GM12864 (cell line): ENCODE measurements at regions not wholly inside any gene's neighbourhood (a gene's known extent, or its start where the extent isn't known, plus 50 kb on each side); places are given as distances from the start of the nearest gene placed in this dataset.

Experiments used
- DNase-seq: peaks from one replicate; pipeline ENCODE4 v3.0.0-alpha.2; 2011; ENCODE audit warnings: low read depth
- H3K4me3 ChIP-seq: 2 replicates; pipeline ENCODE4 v1.5.1; 2011; ENCODE audit warnings: mild to moderate bottlenecking, low read depth, low read length, control low read depth
- CTCF ChIP-seq: IDR thresholded peaks from 2 replicates; pipeline ENCODE4 v1.5.1; 2011; ENCODE audit warnings: low read depth, mild to moderate bottlenecking, moderate library complexity, low read length, control low read depth, inconsistent platforms; ENCODE audit errors: missing control alignments

GRCh38 chr3:67981077-67981476 lies 326.7 kb upstream of the SUCLG2 start:
- no peak overlapping the region for H3K4me3 ChIP-seq
- no peak for TF ChIP-seq CTCF
- no peak for DNase-seq

GRCh38 chr3:67979342-67979741 lies 324.9 kb upstream of the SUCLG2 start:
- DNase-seq = no peak
- TF ChIP-seq CTCF = no peak

GRCh38 chr3:67977762-67978161 lies 323.4 kb upstream of the SUCLG2 start:
- DNase-seq = no peak
- no peak for TF ChIP-seq CTCF
- no peak overlapping the region for H3K4me3 ChIP-seq

More at GRCh38 chr3:67979342-67979741, 324.9 kb upstream of the SUCLG2 start:
- no peak overlapping the region for H3K4me3 ChIP-seq

- no peak for DNase-seq
- TF ChIP-seq CTCF = no peak
Measured at GRCh38 chr3:67976663-67977062, 322.3 kb upstream of the SUCLG2 start.

GRCh38 chr3:67964596-67964995 lies 310.2 kb upstream of the SUCLG2 start:
- no peak for TF ChIP-seq CTCF
- no peak for DNase-seq
- no peak overlapping the region for H3K4me3 ChIP-seq

More at GRCh38 chr3:67976663-67977062, 322.3 kb upstream of the SUCLG2 start:
- no peak overlapping the region for H3K4me3 ChIP-seq

- no peak overlapping the region for H3K4me3 ChIP-seq
- DNase-seq = no peak
- no peak for TF ChIP-seq CTCF
Measured at GRCh38 chr3:67957268-67957667, 302.9 kb upstream of the SUCLG2 start.

- no peak overlapping the region for H3K4me3 ChIP-seq
- no peak for TF ChIP-seq CTCF
- DNase-seq = no peak
Measured at GRCh38 chr3:67947808-67948508, 293.5 kb upstream of the SUCLG2 start.
